ENCODE measurements at regions not wholly inside any gene's neighbourhood (a gene's known extent, or its start where the extent isn't known, plus 50 kb on each side); places are given as distances from the start of the nearest gene placed in this dataset.

- DNase-seq, result no peak
- H3K27ac Mint-ChIP-seq (ENCODE audit: unreplicated experiment), result no peak overlapping the region
- TF ChIP-seq, protein P1, sequence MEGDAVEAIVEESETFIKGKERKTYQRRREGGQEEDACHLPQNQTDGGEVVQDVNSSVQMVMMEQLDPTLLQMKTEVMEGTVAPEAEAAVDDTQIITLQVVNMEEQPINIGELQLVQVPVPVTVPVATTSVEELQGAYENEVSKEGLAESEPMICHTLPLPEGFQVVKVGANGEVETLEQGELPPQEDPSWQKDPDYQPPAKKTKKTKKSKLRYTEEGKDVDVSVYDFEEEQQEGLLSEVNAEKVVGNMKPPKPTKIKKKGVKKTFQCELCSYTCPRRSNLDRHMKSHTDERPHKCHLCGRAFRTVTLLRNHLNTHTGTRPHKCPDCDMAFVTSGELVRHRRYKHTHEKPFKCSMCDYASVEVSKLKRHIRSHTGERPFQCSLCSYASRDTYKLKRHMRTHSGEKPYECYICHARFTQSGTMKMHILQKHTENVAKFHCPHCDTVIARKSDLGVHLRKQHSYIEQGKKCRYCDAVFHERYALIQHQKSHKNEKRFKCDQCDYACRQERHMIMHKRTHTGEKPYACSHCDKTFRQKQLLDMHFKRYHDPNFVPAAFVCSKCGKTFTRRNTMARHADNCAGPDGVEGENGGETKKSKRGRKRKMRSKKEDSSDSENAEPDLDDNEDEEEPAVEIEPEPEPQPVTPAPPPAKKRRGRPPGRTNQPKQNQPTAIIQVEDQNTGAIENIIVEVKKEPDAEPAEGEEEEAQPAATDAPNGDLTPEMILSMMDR (IDR thresholded peaks at IDR 0.05; ENCODE audit: partially characterized antibody, unreplicated experiment), result no peak
- peaks cover 5% of the 10 kb centered on the region for H3K36me3 Mint-ChIP-seq (ENCODE audit: unreplicated experiment)
- H3K4me3 Mint-ChIP-seq (ENCODE audit: unreplicated experiment), result no peak overlapping the region
- no peaks in the 10 kb centered on the region for H3K27me3 Mint-ChIP-seq (ENCODE audit: unreplicated experiment)
- H3K9me3 Mint-ChIP-seq (ENCODE audit: unreplicated experiment), result peaks cover 2% of the 10 kb centered on the region
- no peaks in the 10 kb centered on the region for H3K4me1 Mint-ChIP-seq (ENCODE audit: low read depth, unreplicated experiment)
Measured at GRCh38 chr4:19614171-19614570, 637.5 kb upstream of the SLIT2 start.

- no peaks in the 10 kb centered on the region for H3K36me3 Mint-ChIP-seq (ENCODE audit: unreplicated experiment)
- TF ChIP-seq, protein P1 (IDR thresholded peaks at IDR 0.05; ENCODE audit: partially characterized antibody, unreplicated experiment), result no peak
- no peak overlapping the region for H3K27ac Mint-ChIP-seq (ENCODE audit: unreplicated experiment)
- H3K4me1 Mint-ChIP-seq (ENCODE audit: low read depth, unreplicated experiment), result peaks cover 5% of the 10 kb centered on the region
- H3K4me3 Mint-ChIP-seq (ENCODE audit: unreplicated experiment), result no peak overlapping the region
- peaks cover 3% of the 10 kb centered on the region for H3K27me3 Mint-ChIP-seq (ENCODE audit: unreplicated experiment)
- H3K9me3 Mint-ChIP-seq (ENCODE audit: unreplicated experiment), result peaks cover 3% of the 10 kb centered on the region
- no peak for DNase-seq
Measured at GRCh38 chr4:19596342-19596741, 655.4 kb upstream of the SLIT2 start.

- no peak overlapping the region for H3K4me3 Mint-ChIP-seq (ENCODE audit: unreplicated experiment)
- no peaks in the 10 kb centered on the region for H3K36me3 Mint-ChIP-seq (ENCODE audit: unreplicated experiment)
- DNase-seq, result no peak
- TF ChIP-seq, protein P1 (IDR thresholded peaks at IDR 0.05; ENCODE audit: partially characterized antibody, unreplicated experiment), result no peak
- peaks cover 3% of the 10 kb centered on the region for H3K27me3 Mint-ChIP-seq (ENCODE audit: unreplicated experiment)
- H3K4me1 Mint-ChIP-seq (ENCODE audit: low read depth, unreplicated experiment), result peaks cover 5% of the 10 kb centered on the region
- peaks cover 3% of the 10 kb centered on the region for H3K9me3 Mint-ChIP-seq (ENCODE audit: unreplicated experiment)
- H3K27ac Mint-ChIP-seq (ENCODE audit: unreplicated experiment), result no peak overlapping the region
Measured at GRCh38 chr4:19592391-19592790, 659.3 kb upstream of the SLIT2 start.

- Mint-ChIP-seq H3K4me3 (ENCODE audit: unreplicated experiment) (no peak overlapping the region), H3K4me1 (ENCODE audit: low read depth, unreplicated experiment) (no peaks in the 10 kb centered on the region)
Measured at GRCh38 chr4:19583827-19584569, 667.7 kb upstream of the SLIT2 start.

GRCh38 chr4:19580095-19580494 lies 671.6 kb upstream of the SLIT2 start:
- H3K27me3 Mint-ChIP-seq (ENCODE audit: unreplicated experiment), result no peaks in the 10 kb centered on the region
- no peak overlapping the region for H3K27ac Mint-ChIP-seq (ENCODE audit: unreplicated experiment)
- no peak for DNase-seq
- no peaks in the 10 kb centered on the region for H3K36me3 Mint-ChIP-seq (ENCODE audit: unreplicated experiment)
- TF ChIP-seq, protein P1 (IDR thresholded peaks at IDR 0.05; ENCODE audit: partially characterized antibody, unreplicated experiment), result no peak
- no peak overlapping the region for H3K4me3 Mint-ChIP-seq (ENCODE audit: unreplicated experiment)
- no peaks in the 10 kb centered on the region for H3K9me3 Mint-ChIP-seq (ENCODE audit: unreplicated experiment)
- no peaks in the 10 kb centered on the region for H3K4me1 Mint-ChIP-seq (ENCODE audit: low read depth, unreplicated experiment)

More at GRCh38 chr4:19583827-19584569, 667.7 kb upstream of the SLIT2 start:
- TF ChIP-seq, protein P1 (IDR thresholded peaks at IDR 0.05; ENCODE audit: partially characterized antibody, unreplicated experiment), result no peak
- no peaks in the 10 kb centered on the region for H3K9me3 Mint-ChIP-seq (ENCODE audit: unreplicated experiment)
- no peak for DNase-seq
- no peaks in the 10 kb centered on the region for H3K27me3 Mint-ChIP-seq (ENCODE audit: unreplicated experiment)
- H3K27ac Mint-ChIP-seq (ENCODE audit: unreplicated experiment), result no peak overlapping the region
- no peaks in the 10 kb centered on the region for H3K36me3 Mint-ChIP-seq (ENCODE audit: unreplicated experiment)

Data from glutamatergic neuron (in vitro differentiated cells).